Choroid plexus epithelial cell (primary cell): ENCODE measurements at regions not wholly inside any gene's neighbourhood (a gene's known extent, or its start where the extent isn't known, plus 50 kb on each side); places are given as distances from the start of the nearest gene placed in this dataset.
"Not testable (repeated sequence)": the region's sequence is repeated elsewhere in the genome, so short reads cannot be mapped to it uniquely, and the experiment has no call there.

ENCODE experiments used
- DNase-seq: peaks from one replicate; pipeline ENCODE4 v3.0.0-alpha.2; 2010; ENCODE audit warnings: low read depth
- H3K4me3 ChIP-seq: 2 replicates; pipeline ENCODE4 v1.5.1; 2011; ENCODE audit warnings: low read depth, mild to moderate bottlenecking, control low read depth, low read length, moderate library complexity
- CTCF ChIP-seq: conservative IDR thresholded peaks from 2 replicates; pipeline ENCODE4 v1.5.1; 2011; ENCODE audit warnings: low read depth, mild to moderate bottlenecking, control low read depth, inconsistent platforms, low read length, moderate library complexity

- H3K4me3 ChIP-seq = no peak overlapping the region
- TF ChIP-seq CTCF = no peak
- DNase-seq = no peak
These were observed 214.7 kb downstream of the SLITRK1 start for GRCh38 chr13:83667606-83668005.

GRCh38 chr13:83666141-83666540, 216.1 kb downstream of the SLITRK1 start:
- peak; percentile 24 for DNase-seq
- H3K4me3 ChIP-seq = no peak overlapping the region
- no peak for TF ChIP-seq CTCF

GRCh38 chr13:83657281-83657680, 225.0 kb downstream of the SLITRK1 start:
- no peak for DNase-seq
- no peak for TF ChIP-seq CTCF
- H3K4me3 ChIP-seq = no peak overlapping the region

GRCh38 chr13:83642617-83643016, 239.7 kb downstream of the SLITRK1 start:
- H3K4me3 ChIP-seq, DNase-seq: not testable (repeated sequence)

GRCh38 chr13:83634601-83635000, 247.7 kb downstream of the SLITRK1 start:
- no peak for DNase-seq
- TF ChIP-seq CTCF = no peak
- H3K4me3 ChIP-seq = no peak overlapping the region

GRCh38 chr13:83633746-83634145, 248.5 kb downstream of the SLITRK1 start:
- TF ChIP-seq CTCF = no peak
- DNase-seq = peak; percentile 1
- no peak overlapping the region for H3K4me3 ChIP-seq

- H3K4me3 ChIP-seq = no peak overlapping the region
- TF ChIP-seq CTCF = no peak
- DNase-seq = peak; percentile 77
These were observed 259.9 kb downstream of the SLITRK1 start for GRCh38 chr13:83622422-83622784.
